GM18858 (cell line): ENCODE measurements at regions not wholly inside any gene's neighbourhood (a gene's known extent, or its start where the extent isn't known, plus 50 kb on each side); places are given as distances from the start of the nearest gene placed in this dataset.
"Not testable (repeated sequence)": the region's sequence is repeated elsewhere in the genome, so short reads cannot be mapped to it uniquely, and the experiment has no call there.

Source experiments
- ATAC-seq: cut with Tn5 transposase; IDR thresholded peaks from one replicate; pipeline ENCODE4 v1.9.1; 2021; ENCODE audit not compliant: unreplicated experiment

- ATAC-seq, result no peak
Measured at GRCh38 chr7:156022483-156023459, 210.5 kb upstream of the SHH start.

GRCh38 chr7:156021471-156021870 is 209.2 kb upstream of the SHH start:
- no peak for ATAC-seq

GRCh38 chr7:156020566-156020965 is 208.3 kb upstream of the SHH start:
- ATAC-seq, result no peak

GRCh38 chr7:156019776-156020565 is 207.7 kb upstream of the SHH start:
- no peak for ATAC-seq

- no peak for ATAC-seq
Measured at GRCh38 chr7:156019308-156019707, 207.0 kb upstream of the SHH start.

- no peak for ATAC-seq
Measured at GRCh38 chr7:156017916-156018700, 205.8 kb upstream of the SHH start.

GRCh38 chr7:156017431-156017830 is 205.2 kb upstream of the SHH start:
- ATAC-seq, result no peak

- ATAC-seq, result no peak
Measured at GRCh38 chr7:156015237-156016020, 203.2 kb upstream of the SHH start.

- ATAC-seq, result no peak
Measured at GRCh38 chr7:156014808-156015207, 202.5 kb upstream of the SHH start.

GRCh38 chr7:156014201-156014600 is 201.9 kb upstream of the SHH start:
- ATAC-seq, result peak; percentile 72

- no peak for ATAC-seq
Measured at GRCh38 chr7:156012412-156012811, 200.1 kb upstream of the SHH start.

- no peak for ATAC-seq
Measured at GRCh38 chr7:156009569-156009968, 197.3 kb upstream of the SHH start.

- ATAC-seq, result not testable (repeated sequence)
Measured at GRCh38 chr7:156006876-156007275, 194.6 kb upstream of the SHH start.

- ATAC-seq, result no peak
Measured at GRCh38 chr7:156006024-156006423, 193.8 kb upstream of the SHH start.

GRCh38 chr7:156005202-156005691 is 193.0 kb upstream of the SHH start:
- ATAC-seq, result no peak

GRCh38 chr7:156004265-156005201 is 192.3 kb upstream of the SHH start:
- ATAC-seq, result no peak

- ATAC-seq, result no peak
Measured at GRCh38 chr7:156003220-156004162, 191.2 kb upstream of the SHH start.
